A673 (cell line): ENCODE measurements at regions not wholly inside any gene's neighbourhood (a gene's known extent, or its start where the extent isn't known, plus 50 kb on each side); places are given as distances from the start of the nearest gene placed in this dataset.

ENCODE experiments used
- BruUV-seq: library from RNA; stranded (reverse); fragments of 400-500 nt; replicated peaks from 2 replicates; lab custom pipeline; 2021; lab: Mats Ljungman, UMichigan
- CTCF ChIA-PET: fragments of 300-600 bp; sonication (Branson Sonifier 250); formaldehyde crosslinking; loops from one replicate; lab custom pipeline; 2022; ENCODE audit warnings: antibody characterized with exemption; lab: Charles Lee
- POLR2A ChIA-PET: fragments of 300-600 bp; sonication (Branson Sonifier 250); formaldehyde crosslinking; loops from one replicate; lab custom pipeline; 2022; ENCODE audit warnings: antibody characterized with exemption; ENCODE audit not compliant: low non-redundant PET; lab: Charles Lee
- DNase-seq: peaks from one replicate; pipeline ENCODE4 v3.0.0-alpha.2; 2015; ENCODE audit warnings: low spot score
- H3K27ac ChIP-seq: fragments of 200-600 bp; sonication (generic); 2 replicates; pipeline ENCODE4 v1.5.1; 2016; ENCODE audit warnings: mixed run types, low read depth, mild to moderate bottlenecking, mixed read lengths, antibody characterized with exemption, low read length; ENCODE audit not compliant: poor library complexity, severe bottlenecking
- H3K27me3 ChIP-seq: fragments of 200-600 bp; sonication (generic); replicated peaks from 2 replicates; pipeline ENCODE4 v1.6.1; 2017; ENCODE audit warnings: mixed run types, low read depth, mild to moderate bottlenecking, mixed read lengths, antibody characterized with exemption, low read length; ENCODE audit not compliant: insufficient read depth, poor library complexity
- H3K36me3 ChIP-seq: fragments of 200-600 bp; sonication (generic); 2 replicates; pipeline ENCODE4 v1.6.1; 2016; ENCODE audit warnings: mixed run types, mild to moderate bottlenecking, mixed read lengths, antibody characterized with exemption, low read length; ENCODE audit not compliant: insufficient read depth, poor library complexity, severe bottlenecking
- H3K4me1 ChIP-seq: fragments of 200-600 bp; sonication (generic); 2 replicates; pipeline ENCODE4 v1.6.1; 2017; ENCODE audit warnings: mixed run types, mild to moderate bottlenecking, mixed read lengths, antibody characterized with exemption, low read length; ENCODE audit not compliant: insufficient read depth, poor library complexity, severe bottlenecking
- H3K4me3 ChIP-seq: fragments of 200-600 bp; sonication (generic); 2 replicates; pipeline ENCODE4 v1.5.1; 2016; ENCODE audit warnings: low read depth, mixed run types, mild to moderate bottlenecking, mixed read lengths, low read length; ENCODE audit not compliant: poor library complexity, severe bottlenecking
- H3K9me3 ChIP-seq: fragments of 200-600 bp; sonication (generic); 2 replicates; pipeline ENCODE4 v1.6.1; 2016; ENCODE audit warnings: mixed run types, low read depth, mild to moderate bottlenecking, mixed read lengths, antibody characterized with exemption, low read length; ENCODE audit not compliant: poor library complexity, severe bottlenecking
- EZH2 ChIP-seq: fragments of 200-600 bp; sonication (generic); IDR thresholded peaks from 2 replicates; pipeline ENCODE4 v1.6.1; 2017; ENCODE audit warnings: borderline replicate concordance, low read depth, mild to moderate bottlenecking, mixed read lengths, antibody characterized with exemption, low read length; ENCODE audit not compliant: poor library complexity, severe bottlenecking
- intact Hi-C: fragments of 100-400 bp; cut with micrococcal nuclease; formaldehyde crosslinking; loops from one replicate; pipeline ENCODE4 v1.10.0; 2022; ENCODE audit not compliant: unreplicated experiment
- TF ChIP-seq, protein P1 (sequence below): fragments of 300-800, 200-600 bp; sonication (generic); conservative IDR thresholded peaks from 2 replicates; pipeline ENCODE4 v1.5.1; 2017; ENCODE audit warnings: low read depth, mild to moderate bottlenecking, antibody characterized with exemption, low read length, moderate library complexity, mixed read lengths

DNA sequence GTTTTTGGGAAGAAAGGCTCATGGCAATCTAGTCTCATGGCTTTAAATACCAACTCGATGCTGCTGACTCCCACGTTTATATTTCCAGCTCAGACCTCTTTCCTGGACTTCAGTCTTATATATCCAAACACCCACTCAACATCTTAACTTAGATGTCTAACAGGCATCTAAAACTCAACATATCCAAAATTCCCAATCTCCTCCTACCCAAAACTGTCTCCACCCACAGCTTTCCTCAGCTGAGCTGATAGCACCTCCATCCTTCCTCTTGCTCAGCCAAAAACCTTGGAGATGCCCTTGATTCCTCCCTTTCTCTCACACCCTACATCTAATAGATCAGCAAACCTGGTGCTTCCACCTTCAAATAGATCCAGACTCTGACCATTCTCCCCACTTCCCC, 202.5 kb downstream of the TLE3 start:
- no peak for DNase-seq

DNA sequence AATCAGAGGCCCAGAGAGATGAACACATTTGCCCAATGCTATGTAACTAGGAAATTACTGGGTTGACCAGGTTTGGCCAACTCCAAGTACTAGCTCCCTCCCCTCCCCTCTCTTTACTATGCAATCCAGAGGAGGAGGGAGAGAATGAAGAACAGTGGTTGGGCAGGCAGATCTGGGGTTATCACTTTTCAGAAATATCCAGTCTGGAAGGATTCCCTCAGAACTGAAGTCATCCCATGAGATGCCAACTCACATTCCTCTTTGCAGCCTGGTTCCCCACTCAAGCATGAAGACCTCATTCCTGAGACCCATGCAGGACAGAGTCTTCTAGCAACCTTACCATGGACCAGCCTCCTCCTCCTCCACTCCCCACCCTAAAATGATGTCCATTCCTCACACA, 201.1 kb downstream of the TLE3 start:
- CTCF ChIA-PET, result no interaction called here
- intact Hi-C loops, result no loop called here
- POLR2A ChIA-PET, result no interaction called here
- Histone ChIP-seq H3K4me3 (no peak overlapping the region), H3K27me3 (no peaks in the 10 kb centered on the region), H3K4me1 (no peaks in the 10 kb centered on the region), H3K27ac (no peak overlapping the region), H3K9me3 (no peaks in the 10 kb centered on the region), H3K36me3 (no peaks in the 10 kb centered on the region)
- DNase-seq, result no peak
- no TSS peak for BruUV-seq
- TF ChIP-seq, protein P1, sequence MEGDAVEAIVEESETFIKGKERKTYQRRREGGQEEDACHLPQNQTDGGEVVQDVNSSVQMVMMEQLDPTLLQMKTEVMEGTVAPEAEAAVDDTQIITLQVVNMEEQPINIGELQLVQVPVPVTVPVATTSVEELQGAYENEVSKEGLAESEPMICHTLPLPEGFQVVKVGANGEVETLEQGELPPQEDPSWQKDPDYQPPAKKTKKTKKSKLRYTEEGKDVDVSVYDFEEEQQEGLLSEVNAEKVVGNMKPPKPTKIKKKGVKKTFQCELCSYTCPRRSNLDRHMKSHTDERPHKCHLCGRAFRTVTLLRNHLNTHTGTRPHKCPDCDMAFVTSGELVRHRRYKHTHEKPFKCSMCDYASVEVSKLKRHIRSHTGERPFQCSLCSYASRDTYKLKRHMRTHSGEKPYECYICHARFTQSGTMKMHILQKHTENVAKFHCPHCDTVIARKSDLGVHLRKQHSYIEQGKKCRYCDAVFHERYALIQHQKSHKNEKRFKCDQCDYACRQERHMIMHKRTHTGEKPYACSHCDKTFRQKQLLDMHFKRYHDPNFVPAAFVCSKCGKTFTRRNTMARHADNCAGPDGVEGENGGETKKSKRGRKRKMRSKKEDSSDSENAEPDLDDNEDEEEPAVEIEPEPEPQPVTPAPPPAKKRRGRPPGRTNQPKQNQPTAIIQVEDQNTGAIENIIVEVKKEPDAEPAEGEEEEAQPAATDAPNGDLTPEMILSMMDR, result no peak
- no peak for TF ChIP-seq EZH2

More for the DNA sequence above, 202.5 kb downstream of the TLE3 start:
- no peak overlapping the region for H3K27ac ChIP-seq
- ChIA-PET POLR2A (interaction anchor here (0.5 kb wide), 1 partner anchor 237 kb away, joined by 10 read pairs; no protein-coding TSS in a partner anchor), CTCF (no interaction called here)
- TF ChIP-seq, protein P1, result no peak
- TF ChIP-seq EZH2, result no peak
- no peaks in the 10 kb centered on the region for H3K9me3 ChIP-seq
- no peaks in the 10 kb centered on the region for H3K27me3 ChIP-seq
- no TSS peak for BruUV-seq
- intact Hi-C loops, result no loop called here
- no peaks in the 10 kb centered on the region for H3K36me3 ChIP-seq
- no peaks in the 10 kb centered on the region for H3K4me1 ChIP-seq
- no peak overlapping the region for H3K4me3 ChIP-seq

DNA sequence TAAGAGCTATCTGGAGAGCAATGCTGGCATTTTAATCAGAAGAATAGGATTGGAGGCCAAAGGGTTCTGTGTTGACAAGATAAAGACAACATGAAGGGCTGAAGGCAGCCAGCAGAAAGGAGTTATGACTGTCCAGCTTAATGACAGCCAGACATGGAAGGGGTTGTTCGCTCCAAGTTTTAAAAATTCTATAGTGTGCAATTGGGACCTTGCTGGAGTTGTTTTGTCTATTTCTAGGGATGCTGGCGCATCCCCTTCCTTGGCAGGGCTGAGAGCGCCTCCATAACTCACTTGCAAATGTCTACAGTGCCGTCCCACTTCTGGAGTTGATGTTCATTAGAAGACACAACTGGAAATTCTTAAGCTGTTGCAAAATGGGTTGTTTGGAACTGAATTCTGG, 200.7 kb downstream of the TLE3 start:
- intact Hi-C loops, result no loop called here
- H3K27ac ChIP-seq, result no peak overlapping the region
- CTCF ChIA-PET, result no interaction called here
- H3K9me3 ChIP-seq, result no peaks in the 10 kb centered on the region
- TF ChIP-seq EZH2, result no peak
- TF ChIP-seq, protein P1, result no peak
- H3K36me3 ChIP-seq, result no peaks in the 10 kb centered on the region
- no peaks in the 10 kb centered on the region for H3K27me3 ChIP-seq
- POLR2A ChIA-PET, result no interaction called here
- BruUV-seq, result no TSS peak
- no peaks in the 10 kb centered on the region for H3K4me1 ChIP-seq
- DNase-seq, result no peak
- no peak overlapping the region for H3K4me3 ChIP-seq
